ENCODE measurements at regions not wholly inside any gene's neighbourhood (a gene's known extent, or its start where the extent isn't known, plus 50 kb on each side); places are given as distances from the start of the nearest gene placed in this dataset.

DNA sequence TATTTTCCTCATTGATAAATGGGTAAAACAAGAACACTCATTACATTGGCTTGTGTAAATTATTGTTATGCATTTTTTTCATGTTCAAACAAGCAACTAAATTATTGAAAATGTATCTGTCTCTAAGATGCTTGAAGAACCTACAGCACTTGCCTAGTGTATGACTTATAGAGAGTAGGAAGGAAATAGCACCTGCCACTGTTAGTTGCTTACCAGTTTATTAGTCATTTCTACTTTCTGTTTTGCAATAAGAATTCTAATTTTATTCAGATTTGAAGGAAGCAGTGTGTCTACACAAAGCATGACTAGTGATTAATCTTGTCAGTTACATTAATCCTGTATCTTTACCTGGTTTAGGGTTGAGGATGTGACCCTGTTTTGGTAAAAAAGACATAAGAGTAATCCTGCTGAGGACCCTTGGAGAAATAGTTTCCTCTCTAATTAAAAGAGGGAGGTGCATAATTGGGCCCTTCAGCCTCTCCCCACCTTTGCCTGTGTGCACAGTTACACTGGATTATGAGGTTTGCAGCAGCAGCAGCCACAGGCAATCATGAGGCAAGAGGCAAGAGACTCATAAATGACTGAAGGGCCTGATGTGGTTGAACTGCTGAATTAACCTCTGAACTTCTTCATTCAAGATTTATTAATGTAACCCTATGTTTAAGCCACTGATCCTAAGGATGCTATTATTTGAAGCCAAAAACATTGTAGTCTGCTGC is 1202.1 kb downstream of the ADGRL3 start:
- no peak for TF ChIP-seq MAFK (IDR thresholded peaks at IDR 0.05; ENCODE audit: low read depth, low read length)
- TF ChIP-seq, protein P1, sequence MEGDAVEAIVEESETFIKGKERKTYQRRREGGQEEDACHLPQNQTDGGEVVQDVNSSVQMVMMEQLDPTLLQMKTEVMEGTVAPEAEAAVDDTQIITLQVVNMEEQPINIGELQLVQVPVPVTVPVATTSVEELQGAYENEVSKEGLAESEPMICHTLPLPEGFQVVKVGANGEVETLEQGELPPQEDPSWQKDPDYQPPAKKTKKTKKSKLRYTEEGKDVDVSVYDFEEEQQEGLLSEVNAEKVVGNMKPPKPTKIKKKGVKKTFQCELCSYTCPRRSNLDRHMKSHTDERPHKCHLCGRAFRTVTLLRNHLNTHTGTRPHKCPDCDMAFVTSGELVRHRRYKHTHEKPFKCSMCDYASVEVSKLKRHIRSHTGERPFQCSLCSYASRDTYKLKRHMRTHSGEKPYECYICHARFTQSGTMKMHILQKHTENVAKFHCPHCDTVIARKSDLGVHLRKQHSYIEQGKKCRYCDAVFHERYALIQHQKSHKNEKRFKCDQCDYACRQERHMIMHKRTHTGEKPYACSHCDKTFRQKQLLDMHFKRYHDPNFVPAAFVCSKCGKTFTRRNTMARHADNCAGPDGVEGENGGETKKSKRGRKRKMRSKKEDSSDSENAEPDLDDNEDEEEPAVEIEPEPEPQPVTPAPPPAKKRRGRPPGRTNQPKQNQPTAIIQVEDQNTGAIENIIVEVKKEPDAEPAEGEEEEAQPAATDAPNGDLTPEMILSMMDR (conservative IDR thresholded peaks at IDR 0.05; ENCODE audit: low read depth, low read length), result no peak
- TF ChIP-seq RAD21 (IDR thresholded peaks at IDR 0.05; ENCODE audit: low read length), result no peak
- no peak for TF ChIP-seq POLR2A (IDR thresholded peaks at IDR 0.05; ENCODE audit: low read depth, low read length)
- TF ChIP-seq FOS (IDR thresholded peaks at IDR 0.05; ENCODE audit: low read depth, low read length), result no peak
- TF ChIP-seq, protein P2, sequence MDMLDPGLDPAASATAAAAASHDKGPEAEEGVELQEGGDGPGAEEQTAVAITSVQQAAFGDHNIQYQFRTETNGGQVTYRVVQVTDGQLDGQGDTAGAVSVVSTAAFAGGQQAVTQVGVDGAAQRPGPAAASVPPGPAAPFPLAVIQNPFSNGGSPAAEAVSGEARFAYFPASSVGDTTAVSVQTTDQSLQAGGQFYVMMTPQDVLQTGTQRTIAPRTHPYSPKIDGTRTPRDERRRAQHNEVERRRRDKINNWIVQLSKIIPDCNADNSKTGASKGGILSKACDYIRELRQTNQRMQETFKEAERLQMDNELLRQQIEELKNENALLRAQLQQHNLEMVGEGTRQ (IDR thresholded peaks at IDR 0.05; ENCODE audit: low read depth, low read length), result no peak
- TF ChIP-seq RCOR1 (IDR thresholded peaks at IDR 0.05; ENCODE audit: insufficient replicate concordance, low read length), result no peak
- TF ChIP-seq RFX5 (IDR thresholded peaks at IDR 0.05; ENCODE audit: low read depth, low read length), result no peak
- TF ChIP-seq NFE2L2 (IDR thresholded peaks at IDR 0.05; ENCODE audit: low read depth, low read length), result no peak
- TF ChIP-seq BHLHE40 (IDR thresholded peaks at IDR 0.05; ENCODE audit: low read depth, low read length), result no peak

Data from IMR-90 (cell line).